GM12874 (cell line): ENCODE measurements at regions not wholly inside any gene's neighbourhood (a gene's known extent, or its start where the extent isn't known, plus 50 kb on each side); places are given as distances from the start of the nearest gene placed in this dataset.

Experiments
- CTCF ChIP-seq: IDR thresholded peaks from 2 replicates; pipeline ENCODE4 v1.5.1; 2011; ENCODE audit warnings: low read depth, mild to moderate bottlenecking, control low read depth, low read length, moderate library complexity; ENCODE audit not compliant: insufficient read depth

GRCh38 chr12:93957870-93958269 lies 190.5 kb upstream of the PLXNC1 start:
- TF ChIP-seq CTCF: no peak

GRCh38 chr12:93959657-93960056 lies 188.7 kb upstream of the PLXNC1 start:
- no peak for TF ChIP-seq CTCF

- no peak for TF ChIP-seq CTCF
Observed at GRCh38 chr12:93960521-93960920, 187.9 kb upstream of the PLXNC1 start.

- no peak for TF ChIP-seq CTCF
Observed at GRCh38 chr12:93962336-93962735, 186.0 kb upstream of the PLXNC1 start.

DNA sequence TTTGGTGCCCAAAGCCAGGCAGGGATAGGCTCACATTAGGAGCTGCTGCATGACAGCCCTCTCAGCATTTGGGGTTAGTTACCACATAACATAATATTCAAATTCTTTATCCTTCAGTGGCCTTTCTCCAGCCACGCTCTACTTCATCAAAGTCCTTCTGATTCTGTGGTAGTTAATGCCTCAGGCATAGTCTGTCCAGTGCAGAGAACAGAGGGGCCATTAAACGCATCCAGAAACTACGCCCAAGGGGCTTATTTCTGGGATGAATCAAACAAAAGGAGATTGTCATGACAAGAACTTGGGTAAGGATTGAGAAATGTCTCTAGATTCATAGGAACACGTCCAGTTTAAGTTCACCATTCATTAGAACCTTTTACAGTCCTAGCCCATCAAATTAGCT lies 183.4 kb upstream of the PLXNC1 start:
- TF ChIP-seq CTCF: no peak

DNA sequence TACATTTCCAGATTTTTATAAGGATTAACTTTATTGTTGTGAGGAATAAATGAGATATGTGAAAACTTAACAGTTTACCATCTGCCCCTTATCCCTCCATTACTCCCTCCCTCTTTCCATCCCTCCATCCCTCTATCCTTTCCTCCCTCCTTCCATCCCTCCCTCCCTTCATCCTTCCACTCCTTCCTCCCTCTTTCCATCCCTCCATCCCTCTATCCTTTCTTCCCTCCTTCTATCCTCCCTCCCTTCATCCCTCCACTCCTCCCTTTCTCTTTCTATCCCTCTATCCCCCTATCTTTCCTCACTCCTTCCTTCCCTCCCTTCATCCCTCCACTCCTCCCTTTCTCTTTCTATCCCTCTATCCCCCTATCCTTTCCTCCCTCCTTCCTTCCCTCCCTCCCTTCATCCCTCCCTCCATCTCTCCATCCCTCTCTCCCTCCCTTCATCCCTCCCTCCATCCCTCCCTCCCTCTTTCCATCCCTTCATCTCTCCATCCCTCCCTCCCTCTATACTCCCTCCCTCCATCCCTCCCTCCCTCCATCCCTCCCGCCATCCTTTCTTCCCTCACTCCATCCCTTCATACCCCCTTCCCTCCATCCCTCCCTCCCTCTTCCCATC lies 181.8 kb upstream of the PLXNC1 start:
- TF ChIP-seq CTCF: no peak

- TF ChIP-seq CTCF: no peak
Observed at GRCh38 chr12:93967454-93967853, 180.9 kb upstream of the PLXNC1 start.
